DND-41 (cell line): ENCODE measurements at regions not wholly inside any gene's neighbourhood (a gene's known extent, or its start where the extent isn't known, plus 50 kb on each side); places are given as distances from the start of the nearest gene placed in this dataset.

ENCODE experiments used
- ATAC-seq: fragments of 200-7000 bp; cut with Tn5 transposase; 3 replicates; pipeline ENCODE4 v1.9.1; 2021; ENCODE audit warnings: low read depth; ENCODE audit not compliant: insufficient read depth
- DNase-seq: peaks from one replicate; pipeline ENCODE4 v3.0.0-alpha.2; 2020
- H2AFZ ChIP-seq: 2 replicates; pipeline ENCODE4 v1.6.0; 2012; ENCODE audit warnings: low read depth, low read length
- H3K27ac ChIP-seq: 2 replicates; pipeline ENCODE4 v1.5.1; 2012; ENCODE audit warnings: low read length, inconsistent platforms
- H3K27me3 ChIP-seq: fragments of 200-600 bp; sonication (generic); 2 replicates; pipeline ENCODE4 v1.6.0; 2012; ENCODE audit warnings: low read length, mild to moderate bottlenecking, inconsistent platforms; ENCODE audit not compliant: insufficient read depth, poor library complexity
- H3K36me3 ChIP-seq: 2 replicates; pipeline ENCODE4 v1.5.1; 2012; ENCODE audit warnings: low read length, inconsistent platforms; ENCODE audit not compliant: insufficient read depth
- H3K4me1 ChIP-seq: 2 replicates; pipeline ENCODE4 v1.5.1; 2012; ENCODE audit warnings: mild to moderate bottlenecking, low read length; ENCODE audit not compliant: insufficient read depth
- H3K4me2 ChIP-seq: 2 replicates; pipeline ENCODE4 v1.6.0; 2012; ENCODE audit warnings: mild to moderate bottlenecking, moderate library complexity, low read length, inconsistent platforms; ENCODE audit not compliant: insufficient read depth
- H3K4me3 ChIP-seq, 2 experiments: fragments of 200-600 bp in 1 of 2; shearing (Covaris generic) in 1 of 2; 2 replicates each; pipeline ENCODE4 v1.5.1; 2012 to 2016; ENCODE audit warnings: inconsistent platforms in 2 of 2, low read length in 2 of 2, mild to moderate bottlenecking in 2 of 2, low read depth in 1 of 2, moderate library complexity in 1 of 2
- H3K79me2 ChIP-seq: 2 replicates; pipeline ENCODE4 v1.6.0; 2012; ENCODE audit warnings: low read length, inconsistent platforms; ENCODE audit not compliant: insufficient read depth
- H3K9ac ChIP-seq: 2 replicates; pipeline ENCODE4 v1.6.0; 2012; ENCODE audit warnings: low read depth, mild to moderate bottlenecking, inconsistent platforms, low read length, moderate library complexity
- H3K9me3 ChIP-seq: 2 replicates; pipeline ENCODE4 v1.5.1; 2012; ENCODE audit warnings: low read length, moderate library complexity, mild to moderate bottlenecking, inconsistent platforms; ENCODE audit not compliant: insufficient read depth, severe bottlenecking
- H4K20me1 ChIP-seq: 2 replicates; pipeline ENCODE4 v1.6.0; 2012; ENCODE audit warnings: low read length; ENCODE audit not compliant: insufficient read depth
- EZH2 ChIP-seq: IDR thresholded peaks from 3 replicates; pipeline ENCODE4 v1.6.1; 2012; ENCODE audit warnings: borderline replicate concordance, low read depth, mild to moderate bottlenecking, moderate library complexity, low read length, inconsistent platforms; ENCODE audit not compliant: severe bottlenecking
- TF ChIP-seq, protein P1 (sequence below): IDR thresholded peaks from 2 replicates; pipeline ENCODE4 v1.5.1; 2012; ENCODE audit warnings: borderline replicate concordance, low read length, moderate library complexity, mild to moderate bottlenecking; ENCODE audit not compliant: poor library complexity, severe bottlenecking; ENCODE audit errors: extremely low read depth

DNA sequence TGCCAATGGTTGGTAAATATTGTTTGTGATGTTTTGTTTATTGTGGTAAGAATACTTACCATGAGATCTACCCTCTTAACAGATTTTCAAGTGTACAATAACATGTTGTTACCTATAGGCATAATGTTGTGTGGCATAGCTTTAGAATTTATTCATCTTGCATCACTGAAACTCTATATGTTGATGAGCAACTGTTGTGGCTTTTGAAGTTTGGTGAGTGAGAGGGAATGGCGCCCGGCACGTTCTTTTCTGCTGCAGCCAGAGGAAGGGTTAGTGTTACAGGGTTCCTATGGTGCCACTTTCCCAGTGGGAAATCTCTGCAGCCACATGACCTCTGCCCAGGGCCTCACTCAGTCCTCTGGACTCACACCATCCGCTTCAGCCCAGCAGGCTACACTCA is 342.5 kb upstream of the ADGRL2 start:
- no peaks in the 10 kb centered on the region for H3K9me3 ChIP-seq
- TF ChIP-seq, protein P1, sequence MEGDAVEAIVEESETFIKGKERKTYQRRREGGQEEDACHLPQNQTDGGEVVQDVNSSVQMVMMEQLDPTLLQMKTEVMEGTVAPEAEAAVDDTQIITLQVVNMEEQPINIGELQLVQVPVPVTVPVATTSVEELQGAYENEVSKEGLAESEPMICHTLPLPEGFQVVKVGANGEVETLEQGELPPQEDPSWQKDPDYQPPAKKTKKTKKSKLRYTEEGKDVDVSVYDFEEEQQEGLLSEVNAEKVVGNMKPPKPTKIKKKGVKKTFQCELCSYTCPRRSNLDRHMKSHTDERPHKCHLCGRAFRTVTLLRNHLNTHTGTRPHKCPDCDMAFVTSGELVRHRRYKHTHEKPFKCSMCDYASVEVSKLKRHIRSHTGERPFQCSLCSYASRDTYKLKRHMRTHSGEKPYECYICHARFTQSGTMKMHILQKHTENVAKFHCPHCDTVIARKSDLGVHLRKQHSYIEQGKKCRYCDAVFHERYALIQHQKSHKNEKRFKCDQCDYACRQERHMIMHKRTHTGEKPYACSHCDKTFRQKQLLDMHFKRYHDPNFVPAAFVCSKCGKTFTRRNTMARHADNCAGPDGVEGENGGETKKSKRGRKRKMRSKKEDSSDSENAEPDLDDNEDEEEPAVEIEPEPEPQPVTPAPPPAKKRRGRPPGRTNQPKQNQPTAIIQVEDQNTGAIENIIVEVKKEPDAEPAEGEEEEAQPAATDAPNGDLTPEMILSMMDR = no peak
- TF ChIP-seq EZH2 = no peak
- ATAC-seq (no peak), DNase-seq (no peak)
- no peaks in the 10 kb centered on the region for H3K4me1 ChIP-seq
- H3K9ac ChIP-seq = no peak overlapping the region
- H3K79me2 ChIP-seq = no peaks in the 10 kb centered on the region
- H4K20me1 ChIP-seq = no peaks in the 10 kb centered on the region
- no peaks in the 10 kb centered on the region for H3K27me3 ChIP-seq
- H3K4me3 ChIP-seq = no peak overlapping the region
- no peaks in the 10 kb centered on the region for H3K36me3 ChIP-seq
- no peak overlapping the region for H3K4me2 ChIP-seq
- no peak overlapping the region for H2AFZ ChIP-seq
- H3K27ac ChIP-seq = no peak overlapping the region

DNA sequence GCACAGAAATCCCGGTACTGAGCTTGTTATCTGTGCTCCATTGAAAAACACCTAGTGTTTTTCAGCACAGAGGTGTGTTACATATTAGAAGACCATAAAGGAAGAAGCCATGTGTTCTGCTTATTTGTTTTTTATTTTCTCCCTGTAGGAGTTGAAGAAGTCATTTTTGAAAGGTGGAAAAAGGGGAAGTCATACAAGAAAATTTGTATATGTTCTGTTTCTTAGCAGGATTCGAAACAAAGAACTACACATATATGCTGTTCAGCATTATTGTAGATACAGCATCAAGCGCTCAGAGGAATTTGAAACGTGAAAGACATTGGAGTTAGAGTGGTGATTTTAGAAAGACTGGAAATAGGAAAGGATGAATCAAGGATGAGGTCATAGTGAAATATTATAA is 345.3 kb upstream of the ADGRL2 start:
- DNase-seq (no peak), ATAC-seq (no peak)
- no peaks in the 10 kb centered on the region for H3K36me3 ChIP-seq
- no peak overlapping the region for H3K4me3 ChIP-seq
- no peak overlapping the region for H2AFZ ChIP-seq
- no peaks in the 10 kb centered on the region for H3K4me1 ChIP-seq
- H3K9ac ChIP-seq = no peak overlapping the region
- H3K9me3 ChIP-seq = no peaks in the 10 kb centered on the region
- no peaks in the 10 kb centered on the region for H3K79me2 ChIP-seq
- no peaks in the 10 kb centered on the region for H3K27me3 ChIP-seq
- H3K27ac ChIP-seq = no peak overlapping the region
- no peak overlapping the region for H3K4me2 ChIP-seq
- TF ChIP-seq EZH2 = no peak
- TF ChIP-seq, protein P1 = no peak
- no peaks in the 10 kb centered on the region for H4K20me1 ChIP-seq

DNA sequence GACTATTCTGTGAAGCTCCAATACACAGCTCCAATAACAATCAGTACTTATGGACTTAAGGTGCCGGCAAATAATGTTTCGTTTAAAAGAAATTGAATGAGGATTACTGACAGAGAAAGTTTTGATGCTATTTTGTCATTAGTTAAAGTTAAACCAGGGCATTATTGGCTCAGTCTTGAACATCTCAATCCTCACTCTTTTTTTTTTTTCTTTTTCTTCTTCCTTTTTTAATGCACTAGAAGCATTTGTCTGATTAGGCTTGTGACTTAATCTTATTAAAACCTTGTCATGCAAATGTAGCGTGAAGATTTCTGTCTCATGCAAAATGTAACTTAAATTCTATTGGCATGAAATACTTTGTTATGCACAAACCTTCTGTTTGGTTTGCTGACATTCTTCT is 346.8 kb upstream of the ADGRL2 start:
- Histone ChIP-seq H3K27me3 (no peaks in the 10 kb centered on the region), H3K4me3 (no peak overlapping the region), H3K9me3 (no peaks in the 10 kb centered on the region), H3K36me3 (no peaks in the 10 kb centered on the region), H3K4me2 (no peak overlapping the region), H4K20me1 (no peaks in the 10 kb centered on the region), H2AFZ (no peak overlapping the region), H3K4me1 (no peaks in the 10 kb centered on the region), H3K9ac (no peak overlapping the region), H3K27ac (no peak overlapping the region), H3K79me2 (no peaks in the 10 kb centered on the region)
- TF ChIP-seq, protein P1 = no peak
- TF ChIP-seq EZH2 = no peak
- DNase-seq = no peak
- ATAC-seq = no peak

DNA sequence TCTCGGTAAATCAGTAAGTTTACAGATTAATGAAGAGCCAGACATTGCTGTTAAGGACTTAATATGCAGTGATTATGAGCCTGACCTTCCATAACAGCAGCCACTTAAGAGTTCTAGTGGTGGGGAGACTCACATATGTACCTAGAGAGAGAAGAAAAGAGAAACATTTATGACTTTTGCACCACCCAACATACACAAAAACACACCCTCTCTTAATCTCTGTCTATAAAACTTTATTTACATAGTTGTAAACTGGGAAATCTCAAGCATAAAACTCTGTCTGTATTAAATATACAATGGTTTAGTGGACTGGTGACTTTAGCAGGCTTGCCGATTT is 347.4 kb upstream of the ADGRL2 start:
- Histone ChIP-seq H3K9ac (no peak overlapping the region), H4K20me1 (no peaks in the 10 kb centered on the region), H3K27ac (no peak overlapping the region), H3K79me2 (no peaks in the 10 kb centered on the region), H3K4me2 (no peak overlapping the region), H2AFZ (no peak overlapping the region), H3K36me3 (no peaks in the 10 kb centered on the region), H3K27me3 (no peaks in the 10 kb centered on the region), H3K4me3 (no peak overlapping the region), H3K9me3 (no peaks in the 10 kb centered on the region), H3K4me1 (no peaks in the 10 kb centered on the region)
- ATAC-seq = no peak
- TF ChIP-seq EZH2 = no peak
- TF ChIP-seq, protein P1 = no peak
- no peak for DNase-seq
